Erythroblast (primary cell): ENCODE measurements at regions not wholly inside any gene's neighbourhood (a gene's known extent, or its start where the extent isn't known, plus 50 kb on each side); places are given as distances from the start of the nearest gene placed in this dataset.

Source experiments
- GATA1 ChIP-seq: IDR thresholded peaks from 2 replicates; pipeline ENCODE4 v1.6.1; 2011; ENCODE audit warnings: low read depth, mild to moderate bottlenecking, control low read depth, low read length, moderate library complexity
- POLR2A ChIP-seq: IDR thresholded peaks from 2 replicates; pipeline ENCODE4 v1.6.1; 2011; ENCODE audit warnings: mild to moderate bottlenecking, low read length

- TF ChIP-seq POLR2A (no peak), GATA1 (no peak)
Measured at GRCh38 chr13:112143046-112143752, 76.2 kb downstream of the SOX1 start.
